HEK293T (cell line): ENCODE measurements at regions not wholly inside any gene's neighbourhood (a gene's known extent, or its start where the extent isn't known, plus 50 kb on each side); places are given as distances from the start of the nearest gene placed in this dataset.

Experiments
- ELF4 ChIP-seq: fragments of 450-650 bp; IDR thresholded peaks from 2 replicates; pipeline ENCODE4 v1.6.1; 2017; ENCODE audit warnings: antibody characterized with exemption
- FOXM1 ChIP-seq: fragments of 450-650 bp; IDR thresholded peaks from 2 replicates; pipeline ENCODE4 v1.6.1; 2017; ENCODE audit warnings: mild to moderate bottlenecking, borderline replicate concordance
- LEF1 ChIP-seq: fragments of 450-650 bp; IDR thresholded peaks from 2 replicates; pipeline ENCODE4 v1.6.1; 2017; ENCODE audit warnings: mild to moderate bottlenecking, borderline replicate concordance
- NFRKB ChIP-seq: fragments of 450-650 bp; IDR thresholded peaks from 2 replicates; pipeline ENCODE4 v1.6.1; 2016; ENCODE audit warnings: mild to moderate bottlenecking, moderate library complexity
- SP1 ChIP-seq: fragments of 450-650 bp; IDR thresholded peaks from 2 replicates; pipeline ENCODE4 v1.6.1; 2017
- TARDBP ChIP-seq: fragments of 450-650 bp; IDR thresholded peaks from 2 replicates; pipeline ENCODE4 v1.6.1; 2016
- ZNF384 ChIP-seq: fragments of 450-650 bp; IDR thresholded peaks from 2 replicates; pipeline ENCODE4 v1.6.1; 2016

DNA sequence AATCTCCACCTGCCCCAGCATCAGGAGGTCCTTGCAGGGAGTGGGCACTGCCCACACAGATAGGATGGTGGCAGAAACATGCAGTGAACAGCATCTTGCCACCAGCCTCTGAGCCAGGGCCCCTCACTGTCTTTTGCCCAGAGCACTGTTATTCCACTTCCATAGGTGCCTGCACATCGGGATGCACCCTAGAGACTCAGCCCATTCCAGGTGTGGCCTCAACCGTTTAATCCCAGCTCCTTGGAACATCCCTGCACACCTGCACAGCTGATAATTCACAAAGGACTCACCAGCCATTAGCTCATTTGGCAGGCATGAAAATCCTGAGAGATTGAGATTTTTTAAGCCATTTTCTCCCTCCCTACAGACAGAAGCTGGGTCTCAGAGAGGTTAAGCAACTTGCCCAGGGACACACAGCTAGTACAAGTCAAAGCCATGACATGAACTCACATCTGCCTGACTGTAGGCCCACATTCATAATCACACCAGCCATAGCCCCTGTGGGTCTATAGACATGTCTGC, 116.3 kb downstream of the EFNB1 start:
- TF ChIP-seq ELF4 (no peak), ZNF384 (no peak), LEF1 (no peak), FOXM1 (no peak), TARDBP (no peak), NFRKB (no peak), SP1 (no peak)
